Ramos (cell line): ENCODE measurements at regions not wholly inside any gene's neighbourhood (a gene's known extent, or its start where the extent isn't known, plus 50 kb on each side); places are given as distances from the start of the nearest gene placed in this dataset.
"Not testable (repeated sequence)": the region's sequence is repeated elsewhere in the genome, so short reads cannot be mapped to it uniquely, and the experiment has no call there.

Experiments
- in situ Hi-C: fragments of 300-500 bp; cut with MboI; formaldehyde crosslinking; loops from one replicate; pipeline ENCODE4 v1.14.3; 2022; ENCODE audit warnings: low sequenced_read_pairs; ENCODE audit not compliant: unreplicated experiment

DNA sequence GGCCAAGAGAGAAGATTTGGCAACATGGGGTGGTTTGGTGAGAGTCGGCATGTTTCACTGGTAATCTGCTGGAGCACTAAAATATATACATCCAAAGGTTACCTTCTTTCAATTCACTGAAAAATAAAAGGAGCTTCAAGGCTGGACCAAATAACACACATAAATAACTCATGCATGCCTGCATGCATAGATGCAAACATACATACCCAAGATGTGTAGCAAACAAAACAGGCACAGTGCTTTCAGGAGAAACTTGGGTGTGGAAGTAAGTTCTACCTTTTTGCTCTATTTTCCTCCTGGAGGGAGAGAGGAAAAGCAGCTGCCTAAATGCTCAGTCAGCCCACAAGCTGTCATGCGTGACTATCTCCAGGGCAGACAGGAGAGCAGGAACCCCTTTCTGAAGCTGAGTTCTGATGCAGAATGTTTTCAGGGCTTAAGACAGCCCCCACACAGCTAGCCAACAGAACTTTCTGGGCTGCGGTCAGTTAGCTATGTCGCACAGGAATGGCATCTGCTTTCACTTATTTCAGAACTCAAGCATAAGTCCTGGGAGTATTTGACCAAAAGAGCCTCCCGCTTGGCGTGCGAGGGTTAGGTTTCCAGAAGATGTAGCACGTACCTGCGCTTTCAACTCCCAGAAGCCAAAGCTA lies 166.2 kb downstream of the TOMM20 start:
- in situ Hi-C loops = no loop called here

DNA sequence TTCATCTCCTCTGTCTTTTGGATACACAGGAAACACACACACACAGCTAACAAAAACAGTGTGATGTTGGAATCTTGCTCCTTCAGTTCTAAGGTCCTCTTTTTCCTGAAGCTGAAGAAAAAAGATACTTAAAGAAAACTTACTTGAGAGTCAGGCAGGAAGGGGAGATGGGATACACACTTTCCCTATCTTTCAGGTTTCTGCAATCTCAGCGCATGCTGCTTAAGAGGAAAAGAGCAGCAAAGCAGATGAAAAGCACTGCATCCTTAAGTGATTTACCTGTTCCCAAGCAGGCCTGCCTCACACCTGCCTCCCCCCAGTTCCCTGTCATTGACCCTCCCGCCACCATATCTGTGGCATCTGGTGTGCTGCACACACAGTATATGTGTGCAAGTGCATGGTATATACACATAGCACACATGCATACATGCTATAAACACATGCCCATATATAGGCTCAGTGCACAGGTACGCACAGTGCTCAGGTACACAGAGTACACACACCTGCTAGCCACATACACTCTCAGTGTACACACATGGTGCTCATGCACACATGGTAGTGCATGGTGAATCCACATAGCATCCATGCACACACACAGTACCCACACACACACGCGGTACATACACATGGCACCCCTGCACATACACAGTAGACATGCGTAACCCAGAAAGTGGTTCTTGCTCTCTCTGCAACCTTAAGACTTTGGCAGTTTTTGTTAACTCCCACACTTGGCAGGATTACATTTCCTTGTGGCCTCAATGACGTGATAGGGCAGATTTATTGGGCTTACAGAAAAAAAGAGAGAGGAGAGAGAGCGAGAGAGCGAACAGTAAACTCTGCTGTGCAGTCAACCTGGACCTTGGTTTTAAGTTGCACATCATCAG lies 166.9 kb downstream of the TOMM20 start:
- in situ Hi-C loops = no loop called here

- in situ Hi-C loops = no loop called here
Observed at GRCh38 chr1:234960722-234961455, 167.7 kb downstream of the TOMM20 start.

DNA sequence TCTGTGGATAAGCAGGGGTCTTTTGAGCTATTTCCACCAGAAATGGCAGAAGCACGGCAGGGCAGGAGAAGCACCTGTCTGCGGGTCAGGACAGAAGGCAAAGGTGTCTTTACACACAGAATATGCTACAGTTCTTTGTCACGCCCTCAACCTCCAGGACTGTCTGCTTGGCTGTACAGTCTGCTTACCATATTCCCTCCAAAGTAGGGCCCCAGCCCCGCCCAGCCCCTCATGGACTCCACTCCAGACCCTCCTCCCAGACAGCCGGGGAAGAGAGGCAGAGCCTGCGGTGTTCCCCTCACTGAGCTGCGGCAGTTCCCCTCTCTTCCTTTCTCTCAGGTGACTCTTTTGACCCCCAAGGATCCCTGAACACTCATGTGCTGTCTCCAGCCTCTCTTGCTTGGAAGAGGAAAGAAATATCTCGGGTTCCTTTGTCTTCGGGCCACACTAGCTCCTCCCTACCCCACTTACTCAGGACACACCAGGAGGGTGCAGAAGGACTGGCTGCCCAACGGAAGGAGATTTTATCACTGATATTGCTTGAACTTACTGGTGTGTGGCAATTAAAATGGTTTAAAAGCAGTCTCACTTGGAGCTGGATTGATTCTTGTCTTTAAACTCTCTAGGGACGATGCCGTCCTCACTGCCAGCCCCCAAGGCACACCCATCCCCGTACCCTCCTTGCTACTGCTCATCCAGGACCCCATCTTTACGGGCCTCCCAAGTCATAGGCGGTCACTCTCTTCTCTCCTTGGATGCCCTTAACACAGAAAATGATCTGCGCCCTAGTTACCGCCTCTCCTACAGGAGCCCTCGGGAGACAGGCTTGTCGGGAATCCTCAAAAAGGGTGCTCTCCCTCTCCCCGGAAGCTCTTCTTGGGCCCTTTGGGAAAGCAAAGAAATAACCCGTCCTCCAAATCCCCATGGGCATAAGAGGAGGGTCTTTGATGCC lies 169.7 kb downstream of the TOMM20 start:
- in situ Hi-C loops = no loop called here

- in situ Hi-C loops = no loop called here
Observed at GRCh38 chr1:234958066-234958705, 170.5 kb downstream of the TOMM20 start.

- in situ Hi-C loops = no loop called here
Observed at GRCh38 chr1:234957330-234958065, 171.1 kb downstream of the TOMM20 start.

GRCh38 chr1:234956821-234957329 lies 171.8 kb downstream of the TOMM20 start:
- in situ Hi-C loops = no loop called here

- in situ Hi-C loops = no loop called here
Observed at GRCh38 chr1:234955107-234955731, 173.4 kb downstream of the TOMM20 start.

GRCh38 chr1:234954613-234955012 lies 174.0 kb downstream of the TOMM20 start:
- in situ Hi-C loops = no loop called here

DNA sequence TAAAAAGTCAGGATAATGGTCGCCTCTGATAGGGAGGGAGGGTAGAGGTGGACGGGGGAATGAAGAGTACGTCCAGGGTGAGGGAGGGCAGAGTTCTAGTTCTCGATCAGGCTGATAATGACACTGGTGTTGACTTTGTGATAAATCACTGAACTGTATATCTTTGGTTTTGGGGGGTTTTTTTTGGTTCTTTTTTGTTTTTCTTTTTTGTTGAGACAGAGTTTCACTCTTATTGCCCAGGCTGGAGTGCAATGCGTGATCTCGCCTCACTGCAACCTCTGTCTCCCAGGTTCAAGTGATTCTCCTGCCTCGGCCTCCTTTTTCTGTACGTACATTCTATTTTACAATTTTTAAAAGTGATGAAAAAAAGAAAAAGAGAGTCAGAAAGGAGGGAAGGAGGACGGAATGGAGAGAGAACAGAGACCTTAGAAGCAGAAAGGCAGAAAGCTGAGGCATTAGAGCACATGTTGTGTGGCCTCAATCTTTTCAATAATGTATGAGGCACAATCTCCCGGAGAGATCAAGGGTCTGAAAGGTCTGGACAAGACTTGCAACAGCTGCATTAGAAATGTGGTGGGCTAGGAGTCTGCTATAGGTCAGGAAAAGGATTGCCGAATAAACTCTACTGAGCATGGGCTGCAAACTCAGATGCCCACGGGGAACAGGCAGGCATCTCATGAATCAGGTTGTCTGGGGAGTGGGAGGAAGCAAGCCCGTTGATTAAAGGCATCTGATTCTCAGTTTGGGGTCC lies 174.8 kb downstream of the TOMM20 start:
- in situ Hi-C loops = no loop called here

- in situ Hi-C loops = no loop called here
Observed at GRCh38 chr1:234950598-234950997, 178.0 kb downstream of the TOMM20 start.

DNA sequence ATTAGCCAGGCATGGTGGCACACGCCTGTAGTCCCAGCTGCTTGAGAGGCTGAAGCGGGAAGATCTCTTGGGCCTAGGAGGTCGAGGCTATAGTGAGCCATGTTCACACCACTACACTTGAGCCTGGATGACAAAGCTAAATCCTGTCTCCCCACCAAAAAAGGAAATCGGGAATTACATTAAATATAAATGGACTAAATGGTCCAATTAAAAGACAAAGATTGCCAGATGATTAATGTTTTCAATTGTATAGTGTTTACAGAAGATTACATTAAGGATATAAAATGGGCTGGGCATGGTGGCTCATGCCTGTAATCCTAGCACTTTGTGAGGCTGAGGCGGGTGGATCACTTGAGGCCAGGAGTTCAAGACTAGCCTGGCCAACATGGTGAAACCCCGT lies 179.1 kb downstream of the TOMM20 start:
- in situ Hi-C loops = not testable (repeated sequence)

DNA sequence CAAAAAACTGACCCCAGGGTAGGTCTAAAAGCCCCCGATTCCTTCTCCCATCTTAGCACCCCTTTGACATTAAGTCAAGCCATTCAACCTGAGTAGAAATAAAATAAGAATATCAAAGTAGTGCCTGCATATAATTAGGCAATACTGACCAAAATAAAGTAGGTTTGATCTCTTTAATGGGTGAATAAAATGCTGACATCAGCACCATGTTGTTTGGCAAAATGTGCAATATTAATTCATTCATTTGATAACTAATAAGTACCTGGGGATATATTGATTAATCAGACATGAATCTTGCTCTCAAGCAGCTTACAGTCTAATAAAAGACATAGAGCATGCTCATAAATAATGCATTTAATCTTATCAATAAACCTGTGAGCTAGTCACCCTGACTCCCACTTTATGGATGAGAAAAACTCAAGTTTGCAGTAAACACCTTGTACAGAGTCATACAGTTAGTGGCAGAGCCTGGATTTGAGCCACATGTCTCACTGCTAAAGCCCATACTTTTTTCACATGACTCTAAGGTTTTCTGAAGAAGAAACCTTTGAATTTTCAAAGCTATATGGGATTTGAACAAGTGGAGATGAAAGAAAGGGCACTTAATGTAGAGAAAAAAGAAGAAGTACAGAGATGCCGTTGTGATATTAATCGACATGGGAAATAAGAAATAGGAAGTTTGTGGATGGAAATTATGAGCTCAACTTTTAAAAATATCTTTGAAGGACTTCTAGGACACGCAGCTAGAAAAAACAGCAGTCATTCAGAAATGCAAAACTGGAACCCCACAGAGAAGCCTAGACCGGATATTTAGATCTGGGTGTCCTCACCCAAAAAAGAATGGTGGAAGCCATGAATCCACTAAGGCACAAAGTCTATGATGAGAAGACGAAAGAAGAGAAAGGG lies 183.9 kb downstream of the TOMM20 start:
- in situ Hi-C loops = no loop called here

DNA sequence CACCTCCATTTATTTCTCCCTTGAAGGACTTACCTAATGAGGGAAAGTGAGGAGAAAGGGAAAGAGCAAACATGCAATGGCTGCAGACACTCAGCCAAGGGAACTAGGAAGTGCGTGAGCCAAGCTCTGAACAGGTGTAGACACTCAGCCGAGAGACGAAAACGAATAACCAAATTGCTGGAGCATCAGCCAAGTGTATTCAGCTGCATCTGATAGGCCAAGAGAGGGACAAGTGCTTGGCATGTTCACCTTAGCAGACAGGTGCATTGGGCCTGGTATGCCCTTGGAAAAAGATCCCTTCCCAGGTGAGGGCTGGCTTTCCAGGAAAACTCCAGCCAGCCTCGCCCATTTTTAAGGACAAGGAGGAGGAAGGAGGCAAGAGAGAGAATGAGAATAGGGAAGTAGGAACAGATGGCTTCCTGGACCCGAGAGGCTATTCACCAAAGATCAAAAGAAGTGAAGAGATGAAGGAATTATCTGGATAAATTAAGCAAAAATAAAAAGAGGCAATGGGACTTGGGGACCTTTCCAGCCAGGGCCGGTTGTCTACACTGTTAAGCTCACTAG lies 184.7 kb downstream of the TOMM20 start:
- in situ Hi-C loops = no loop called here

DNA sequence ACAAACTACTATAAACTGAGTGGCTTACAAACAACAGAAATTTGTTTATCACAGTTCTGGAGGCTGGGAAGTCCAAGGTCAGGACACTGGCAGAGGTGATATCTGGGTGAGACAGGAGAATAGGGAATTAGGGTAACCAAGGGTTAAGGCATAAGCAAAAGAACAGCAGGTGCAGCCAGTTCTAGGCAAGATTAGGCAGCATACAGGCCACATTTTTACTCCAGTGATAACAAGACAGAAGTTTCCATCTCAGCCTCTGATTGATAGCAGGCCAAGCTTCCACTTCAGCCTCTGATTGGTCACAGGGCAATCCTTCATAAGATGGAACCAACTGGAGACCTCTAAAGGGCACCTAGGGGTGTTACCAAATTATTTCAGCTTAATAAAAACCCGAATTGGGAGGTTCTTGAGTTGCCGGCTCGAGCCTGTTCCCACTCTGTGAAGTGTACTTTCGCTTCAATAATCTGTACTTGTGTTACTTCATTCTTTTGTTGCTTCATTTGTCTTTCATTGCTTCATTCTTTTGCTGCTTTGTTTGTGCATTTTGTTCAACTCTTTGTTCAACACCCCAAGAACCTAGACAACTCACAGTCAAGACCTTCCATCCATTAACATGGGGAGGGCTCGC lies 185.6 kb downstream of the TOMM20 start:
- in situ Hi-C loops = no loop called here

DNA sequence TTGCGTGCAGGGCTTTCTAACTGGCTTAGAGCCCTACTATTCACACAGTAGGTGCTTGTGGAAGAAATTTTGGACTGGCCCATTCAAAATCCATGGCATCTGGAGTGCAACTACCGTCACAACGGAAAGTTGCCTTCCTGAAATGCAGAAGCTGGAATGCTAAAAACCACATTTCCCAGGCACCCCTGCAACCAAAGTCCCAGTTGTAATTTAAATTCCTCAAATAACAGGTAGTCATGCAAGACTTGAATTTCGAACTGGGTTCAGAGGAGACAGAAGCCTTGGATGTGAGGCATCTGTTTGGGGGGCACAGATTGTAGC lies 186.7 kb downstream of the TOMM20 start:
- in situ Hi-C loops = no loop called here
